SK-N-MC (cell line): ENCODE measurements at regions not wholly inside any gene's neighbourhood (a gene's known extent, or its start where the extent isn't known, plus 50 kb on each side); places are given as distances from the start of the nearest gene placed in this dataset.

Experiments
- EZH2 ChIP-seq: fragments of 200-600 bp; sonication (generic); IDR thresholded peaks from one replicate; pipeline ENCODE4 v1.6.1; 2017; ENCODE audit warnings: antibody characterized with exemption
- POLR2AphosphoS5 ChIP-seq: IDR thresholded peaks from 2 replicates; pipeline ENCODE4 v1.6.1; 2012; ENCODE audit warnings: mild to moderate bottlenecking, low read depth, low read length, borderline replicate concordance

- TF ChIP-seq POLR2AphosphoS5 (no peak), EZH2 (no peak)
Measured at GRCh38 chr4:31230594-31230993, 510.4 kb downstream of the PCDH7 start.
